Calu3 (cell line): ENCODE measurements at regions not wholly inside any gene's neighbourhood (a gene's known extent, or its start where the extent isn't known, plus 50 kb on each side); places are given as distances from the start of the nearest gene placed in this dataset.
"Not testable (repeated sequence)": the region's sequence is repeated elsewhere in the genome, so short reads cannot be mapped to it uniquely, and the experiment has no call there.

Experiments
- BruUV-seq: library from RNA; stranded (reverse); fragments of 400-500 nt; replicated peaks from 2 replicates; lab custom pipeline; 2021; lab: Mats Ljungman, UMichigan
- CTCF ChIA-PET: fragments of 300-600 bp; sonication (Branson Sonifier 250); formaldehyde crosslinking; loops from one replicate; lab custom pipeline; 2022; ENCODE audit warnings: antibody characterized with exemption; lab: Charles Lee
- DNase-seq: peaks from one replicate; pipeline ENCODE4 v3.0.0; 2022
- H3K27ac Mint-ChIP-seq: one replicate; pipeline ENCODE4 v1.8.0; 2022; ENCODE audit warnings: mixed read lengths; ENCODE audit not compliant: unreplicated experiment
- H3K27me3 Mint-ChIP-seq: one replicate; pipeline ENCODE4 v1.8.0; 2022; ENCODE audit warnings: mixed read lengths; ENCODE audit not compliant: unreplicated experiment
- H3K36me3 Mint-ChIP-seq: one replicate; pipeline ENCODE4 v1.8.0; 2022; ENCODE audit warnings: mild to moderate bottlenecking, moderate library complexity, mixed read lengths; ENCODE audit not compliant: insufficient read depth, unreplicated experiment
- H3K4me1 Mint-ChIP-seq: one replicate; pipeline ENCODE4 v1.8.0; 2022; ENCODE audit warnings: mild to moderate bottlenecking, low read depth, mixed read lengths; ENCODE audit not compliant: unreplicated experiment
- H3K4me3 Mint-ChIP-seq: one replicate; pipeline ENCODE4 v1.8.0; 2022; ENCODE audit warnings: mild to moderate bottlenecking, low read depth, moderate library complexity, mixed read lengths; ENCODE audit not compliant: unreplicated experiment
- H3K9me3 Mint-ChIP-seq: one replicate; pipeline ENCODE4 v1.8.0; 2022; ENCODE audit warnings: low read depth, mixed read lengths; ENCODE audit not compliant: unreplicated experiment
- intact Hi-C: fragments of 100-400 bp; cut with micrococcal nuclease; formaldehyde crosslinking; loops from one replicate; pipeline ENCODE4 v1.10.0; 2022; ENCODE audit not compliant: unreplicated experiment

DNA sequence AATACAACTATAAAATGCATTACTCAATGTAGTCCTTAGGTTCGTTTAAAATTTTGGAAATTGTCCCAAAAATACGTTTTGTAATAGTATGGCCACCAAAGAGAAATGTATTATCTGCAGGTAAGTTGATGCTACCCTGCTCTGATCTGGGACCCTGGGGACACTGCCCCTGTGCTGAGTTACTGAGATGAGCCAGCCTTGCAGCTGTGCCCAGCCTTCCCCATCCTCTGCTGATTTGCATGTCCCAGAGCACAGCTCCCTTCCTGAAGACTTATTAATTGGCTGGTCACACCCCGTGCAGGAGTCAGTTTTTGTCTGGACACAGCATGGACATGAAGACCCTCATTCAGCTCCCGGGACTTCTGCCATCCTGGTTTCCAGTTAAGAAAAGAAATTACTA, 1203.5 kb downstream of the RPIA start:
- H3K4me3 Mint-ChIP-seq, intact Hi-C loops, BruUV-seq, CTCF ChIA-PET, H3K4me1 Mint-ChIP-seq, H3K27ac Mint-ChIP-seq, H3K36me3 Mint-ChIP-seq, H3K27me3 Mint-ChIP-seq, H3K9me3 Mint-ChIP-seq, DNase-seq: not testable (repeated sequence)

DNA sequence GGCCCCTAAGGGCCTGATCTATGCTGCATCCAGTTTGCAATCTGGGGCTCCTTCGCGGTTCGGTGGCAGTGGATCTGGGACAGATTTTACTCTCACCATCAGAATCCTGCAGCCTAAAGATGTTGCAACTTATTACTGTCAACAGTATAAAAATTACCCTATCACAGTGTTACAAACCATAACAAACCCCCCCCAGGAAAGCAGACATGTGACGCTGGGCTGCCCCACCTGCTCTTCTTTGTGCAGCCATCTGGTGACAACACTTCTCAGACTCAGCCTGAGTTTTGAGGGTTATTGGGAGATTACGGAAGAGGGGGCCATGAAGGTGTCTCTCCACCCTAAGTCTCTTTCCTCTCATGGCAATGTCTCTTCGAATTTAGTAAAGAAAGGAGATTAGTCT, 1204.2 kb downstream of the RPIA start:
- H3K4me3 Mint-ChIP-seq, DNase-seq, intact Hi-C loops, H3K27me3 Mint-ChIP-seq, H3K36me3 Mint-ChIP-seq, H3K27ac Mint-ChIP-seq, H3K4me1 Mint-ChIP-seq, BruUV-seq, H3K9me3 Mint-ChIP-seq, CTCF ChIA-PET: not testable (repeated sequence)

DNA sequence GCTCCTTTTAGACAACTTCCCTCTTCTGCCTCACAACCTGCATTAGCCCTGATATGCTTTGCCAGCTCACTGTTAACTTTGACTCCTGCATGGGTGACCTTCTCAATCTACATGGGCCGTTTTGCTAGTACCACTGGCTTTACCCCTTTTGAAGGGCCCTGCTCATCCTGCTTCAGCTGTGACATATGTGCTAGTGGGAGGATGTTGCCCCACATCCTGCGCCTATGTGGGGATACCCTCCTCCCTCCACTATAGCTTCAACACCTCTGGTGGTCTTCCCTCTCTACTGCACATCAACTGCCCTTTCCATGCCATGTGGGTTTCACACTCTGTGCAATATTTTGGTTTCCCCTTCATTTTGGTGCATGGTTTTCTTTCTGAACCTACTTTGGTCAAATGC, 1235.5 kb downstream of the RPIA start:
- H3K27me3 Mint-ChIP-seq, H3K9me3 Mint-ChIP-seq, CTCF ChIA-PET, H3K27ac Mint-ChIP-seq, DNase-seq, H3K36me3 Mint-ChIP-seq, BruUV-seq, intact Hi-C loops, H3K4me3 Mint-ChIP-seq, H3K4me1 Mint-ChIP-seq: not testable (repeated sequence)

- CTCF ChIA-PET, BruUV-seq, H3K4me3 Mint-ChIP-seq, intact Hi-C loops, H3K9me3 Mint-ChIP-seq, DNase-seq, H3K27me3 Mint-ChIP-seq, H3K4me1 Mint-ChIP-seq, H3K36me3 Mint-ChIP-seq, H3K27ac Mint-ChIP-seq: not testable (repeated sequence)
Measured at GRCh38 chr2:89935436-89935835, 1244.0 kb downstream of the RPIA start.

- BruUV-seq, H3K36me3 Mint-ChIP-seq, H3K9me3 Mint-ChIP-seq, H3K27ac Mint-ChIP-seq, intact Hi-C loops, H3K4me1 Mint-ChIP-seq, DNase-seq, H3K4me3 Mint-ChIP-seq, H3K27me3 Mint-ChIP-seq, CTCF ChIA-PET: not testable (repeated sequence)
Measured at GRCh38 chr2:89936011-89936410, 1244.5 kb downstream of the RPIA start.

DNA sequence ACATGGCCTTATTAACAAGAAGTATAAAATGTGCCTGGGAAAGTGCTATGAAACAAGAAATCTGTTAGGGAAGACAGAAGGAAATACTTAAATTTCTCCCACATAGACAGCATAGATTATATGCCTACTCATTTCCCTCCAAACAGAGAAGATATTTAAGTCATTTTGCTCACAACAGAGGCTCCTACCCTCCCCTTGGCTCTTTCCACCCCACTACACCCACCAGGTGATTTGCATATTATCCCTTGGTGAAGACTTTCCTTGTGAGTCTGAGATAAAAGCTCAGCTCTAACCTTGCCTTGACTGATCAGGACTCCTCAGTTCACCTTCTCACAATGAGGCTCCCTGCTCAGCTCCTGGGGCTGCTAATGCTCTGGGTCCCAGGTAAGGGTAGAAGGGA, 1245.1 kb downstream of the RPIA start:
- CTCF ChIA-PET, intact Hi-C loops, H3K4me1 Mint-ChIP-seq, BruUV-seq, H3K9me3 Mint-ChIP-seq, H3K36me3 Mint-ChIP-seq, H3K27me3 Mint-ChIP-seq, H3K27ac Mint-ChIP-seq, H3K4me3 Mint-ChIP-seq, DNase-seq: not testable (repeated sequence)

DNA sequence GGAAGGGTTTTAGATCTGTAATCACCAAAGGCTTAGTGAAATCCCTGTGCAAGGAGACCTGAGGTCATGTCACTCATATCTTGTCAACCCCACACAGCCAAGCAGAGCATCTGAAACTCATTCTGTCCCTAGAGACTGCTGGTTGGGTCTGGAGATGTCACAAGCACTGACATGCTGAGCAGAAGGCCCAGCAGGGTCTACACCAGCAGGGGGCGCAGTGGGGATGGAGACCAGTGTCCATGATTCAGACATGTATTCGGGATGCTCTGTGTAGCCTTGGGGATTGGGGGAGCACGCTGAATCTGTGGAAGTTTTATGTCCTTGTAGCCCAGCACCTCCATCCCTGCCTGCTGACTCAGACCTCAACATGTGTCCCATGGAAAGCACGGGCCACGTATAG, 1247.3 kb downstream of the RPIA start:
- H3K4me1 Mint-ChIP-seq, H3K27me3 Mint-ChIP-seq, intact Hi-C loops, BruUV-seq, CTCF ChIA-PET, H3K36me3 Mint-ChIP-seq, H3K27ac Mint-ChIP-seq, H3K4me3 Mint-ChIP-seq, H3K9me3 Mint-ChIP-seq, DNase-seq: not testable (repeated sequence)

DNA sequence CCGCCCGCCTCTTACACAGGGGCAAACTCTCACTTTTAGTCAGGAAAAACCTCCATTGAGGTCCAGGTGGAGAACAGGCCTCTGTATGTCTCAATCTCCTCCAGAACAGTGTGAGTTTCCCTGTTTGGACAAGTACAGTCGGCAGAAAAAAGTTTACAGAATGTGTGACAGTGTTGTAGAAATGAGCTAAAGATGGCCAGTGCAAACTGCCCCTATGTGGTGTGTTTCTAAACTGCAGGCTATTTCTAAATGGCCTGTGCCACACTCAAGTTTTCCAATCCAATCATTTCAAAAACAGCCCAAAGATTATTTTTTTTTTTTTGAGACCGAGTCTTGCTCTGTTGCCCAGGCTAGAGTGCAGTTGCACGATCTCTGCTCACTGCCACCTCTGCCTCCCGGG, 1252.8 kb downstream of the RPIA start:
- CTCF ChIA-PET, H3K36me3 Mint-ChIP-seq, DNase-seq, H3K27ac Mint-ChIP-seq, H3K9me3 Mint-ChIP-seq, intact Hi-C loops, H3K27me3 Mint-ChIP-seq, BruUV-seq, H3K4me1 Mint-ChIP-seq, H3K4me3 Mint-ChIP-seq: not testable (repeated sequence)

- H3K36me3 Mint-ChIP-seq, H3K27me3 Mint-ChIP-seq, DNase-seq, H3K4me1 Mint-ChIP-seq, H3K4me3 Mint-ChIP-seq, CTCF ChIA-PET, BruUV-seq, H3K27ac Mint-ChIP-seq, intact Hi-C loops, H3K9me3 Mint-ChIP-seq: not testable (repeated sequence)
Measured at GRCh38 chr2:89945004-89945616, 1253.6 kb downstream of the RPIA start.

DNA sequence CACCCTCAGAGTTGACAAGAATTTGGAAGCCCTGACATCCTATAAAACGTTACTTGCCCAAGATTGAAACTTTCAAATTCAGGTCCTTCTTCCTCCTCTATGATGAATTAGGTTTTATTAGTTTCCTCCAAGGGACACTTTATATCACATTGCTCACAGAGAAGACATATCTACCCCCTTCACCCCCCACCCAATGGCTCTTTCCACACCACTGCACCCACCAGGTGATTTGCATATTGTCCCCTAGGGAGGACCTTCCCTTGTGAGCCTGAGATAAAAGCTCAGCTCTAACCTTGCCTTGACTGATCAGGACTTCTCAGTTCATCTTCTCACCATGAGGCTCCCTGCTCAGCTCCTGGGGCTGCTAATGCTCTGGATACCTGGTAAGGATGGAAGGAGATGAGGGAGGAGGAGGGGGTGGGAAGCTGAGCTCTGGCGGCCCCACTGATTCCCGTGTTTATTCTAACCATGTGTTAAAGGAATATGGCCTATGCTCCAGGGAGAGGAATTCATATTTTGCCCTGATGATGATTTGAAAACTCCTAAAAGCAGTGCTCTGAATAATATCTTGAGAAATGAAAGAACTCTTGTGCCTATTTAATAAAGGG, 1255.8 kb downstream of the RPIA start:
- H3K4me3 Mint-ChIP-seq, intact Hi-C loops, CTCF ChIA-PET, H3K4me1 Mint-ChIP-seq, H3K36me3 Mint-ChIP-seq, BruUV-seq, H3K27me3 Mint-ChIP-seq, H3K9me3 Mint-ChIP-seq, DNase-seq, H3K27ac Mint-ChIP-seq: not testable (repeated sequence)
